T-cell (primary cell): ENCODE measurements at regions not wholly inside any gene's neighbourhood (a gene's known extent, or its start where the extent isn't known, plus 50 kb on each side); places are given as distances from the start of the nearest gene placed in this dataset.

Source experiments
- ATAC-seq, 4 experiments: fragments of 200-7000 bp in 3 of 4; fragments of 150-1000 bp in 1 of 4; cut with Tn5 transposase; replicated peaks in 1 of 4; 1 replicate in 3 of 4; 2 replicates in 1 of 4; pipeline ENCODE4 v1.10.0; 2021; ENCODE audit warnings: moderate library complexity in 3 of 4, mild to moderate bottlenecking in 2 of 4, moderate number of reproducible peaks in 1 of 4
- CTCF ChIA-PET, 2 donors: fragments of 300-600 bp; sonication (Branson Sonifier 250); formaldehyde crosslinking; loops; one replicate each; lab custom pipeline; 2022; ENCODE audit warnings: antibody characterized with exemption in 2 of 2; lab: Charles Lee
- POLR2A ChIA-PET, 2 donors: fragments of 300-600 bp; sonication (Branson Sonifier 250); formaldehyde crosslinking; loops; one replicate each; lab custom pipeline; 2022; ENCODE audit warnings: antibody characterized with exemption in 2 of 2; lab: Charles Lee
- DNase-seq, 35 experiments: peaks; one replicate each; pipeline versions ENCODE4 v3.0.0 to v3.0.0-alpha.2; 2013 to 2023
- H3K27ac ChIP-seq: one replicate; pipeline ENCODE4 v1.5.1; 2013; ENCODE audit warnings: low read length
- H3K27me3 ChIP-seq, 2 experiments: replicated peaks in 1 of 2; 1 replicate in 1 of 2; 2 replicates in 1 of 2; pipeline versions ENCODE4 v1.6.1 to v1.7.0; 2013; ENCODE audit warnings: low read length in 1 of 2, mixed read lengths in 1 of 2; ENCODE audit not compliant: control insufficient read depth in 2 of 2, insufficient read depth in 2 of 2; ENCODE audit errors: extremely low read depth in 1 of 2
- H3K36me3 ChIP-seq, 2 donors: 1 replicate in 1 of 2; 2 replicates in 1 of 2; pipeline versions ENCODE4 v1.6.1 to v1.7.0; 2013; ENCODE audit warnings: low read length in 1 of 2; ENCODE audit not compliant: control insufficient read depth in 2 of 2, insufficient read depth in 1 of 2; ENCODE audit errors: extremely low read depth in 1 of 2
- H3K4me1 ChIP-seq, 2 experiments: 1 replicate in 1 of 2; 2 replicates in 1 of 2; pipeline versions ENCODE4 v1.6.1 to v1.7.0; 2013; ENCODE audit warnings: low read length in 2 of 2, mixed read lengths in 1 of 2; ENCODE audit not compliant: insufficient read depth in 2 of 2, control insufficient read depth in 1 of 2; ENCODE audit errors: extremely low read depth in 1 of 2
- H3K4me3 ChIP-seq, 2 donors: 1 replicate in 1 of 2; 2 replicates in 1 of 2; pipeline versions ENCODE4 v1.5.1 to v1.7.0; 2013; ENCODE audit warnings: mild to moderate bottlenecking in 2 of 2, low read length in 1 of 2, moderate library complexity in 1 of 2; ENCODE audit not compliant: control insufficient read depth in 1 of 2; ENCODE audit errors: extremely low read depth in 1 of 2
- H3K9me3 ChIP-seq: 2 replicates; pipeline ENCODE4 v1.7.0; 2013
- H3K27ac Mint-ChIP-seq, 2 donors: one replicate each; pipeline ENCODE4 v1.8.0; 2020 to 2021; ENCODE audit warnings: mild to moderate bottlenecking in 2 of 2, mixed read lengths in 2 of 2
- H3K27me3 Mint-ChIP-seq, 2 donors: one replicate each; pipeline ENCODE4 v1.8.0; 2021 to 2022; ENCODE audit warnings: mixed read lengths in 2 of 2
- H3K36me3 Mint-ChIP-seq: one replicate; pipeline ENCODE4 v1.8.0; 2021; ENCODE audit warnings: mixed read lengths
- H3K4me1 Mint-ChIP-seq, 3 donors: one replicate each; pipeline ENCODE4 v1.8.0; 2020 to 2022; ENCODE audit warnings: mixed read lengths in 3 of 3, mild to moderate bottlenecking in 1 of 3
- H3K4me3 Mint-ChIP-seq, 3 donors: one replicate each; pipeline ENCODE4 v1.8.0; 2020 to 2022; ENCODE audit warnings: mild to moderate bottlenecking in 3 of 3, mixed read lengths in 3 of 3, moderate library complexity in 3 of 3
- H3K9me3 Mint-ChIP-seq, 3 donors: one replicate each; pipeline ENCODE4 v1.8.0; 2020 to 2022; ENCODE audit warnings: mixed read lengths in 3 of 3
- WGBS: methylation state at CpG from one replicate; pipeline ENCODE4 v1.1.5; 2013; ENCODE audit warnings: missing lambda C conversion rate; ENCODE audit not compliant: insufficient coverage; 5-methylcytosine and 5-hydroxymethylcytosine counted together

- Histone ChIP-seq H3K4me3 (no peak overlapping the region), H3K9me3 (no peaks in the 10 kb centered on the region), H3K36me3 (no peaks in the 10 kb centered on the region), H3K27ac (no peak overlapping the region), H3K27me3 (no peaks in the 10 kb centered on the region), H3K4me1 (no peaks in the 10 kb centered on the region)
- H3K9me3 Mint-ChIP-seq = peaks cover 0 to under 1% (median 0%) of the 10 kb centered on the region in 3 donors
- no peak overlapping the region for H3K4me3 Mint-ChIP-seq
- 100% methylated on average over 1 of the region's 3 CpGs for WGBS
- H3K27ac Mint-ChIP-seq = no peak overlapping the region
- peaks cover 0 to under 1% of the 10 kb centered on the region in 2 donors for H3K27me3 Mint-ChIP-seq
- ChIA-PET POLR2A (no interaction called here), CTCF (no interaction called here)
- no peaks in the 10 kb centered on the region for H3K4me1 Mint-ChIP-seq
- no peak for ATAC-seq
- DNase-seq = no peak
- no peaks in the 10 kb centered on the region for H3K36me3 Mint-ChIP-seq
These were observed 428.6 kb downstream of the DMAC1 start for GRCh38 chr9:7370988-7371387.

DNA sequence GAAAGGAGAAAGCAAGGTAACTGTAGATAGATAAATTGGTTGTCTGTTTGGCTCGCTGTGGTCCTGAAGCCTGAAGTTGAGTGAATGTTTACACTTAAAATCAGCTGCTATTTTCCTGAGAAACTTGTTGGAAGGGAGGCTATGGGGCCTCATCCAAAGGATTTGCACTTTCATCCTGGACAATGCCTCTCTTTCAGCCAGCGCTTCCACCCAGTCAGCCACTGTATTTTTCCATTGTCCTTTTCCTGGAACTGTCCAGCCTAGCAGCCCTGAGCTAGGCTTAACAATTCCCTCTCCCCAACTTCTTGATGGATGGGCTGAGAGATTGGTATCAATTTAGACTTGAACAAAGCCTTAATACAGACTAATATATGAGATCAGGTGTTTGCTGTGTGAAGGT, 429.2 kb downstream of the DMAC1 start:
- Mint-ChIP-seq H3K27me3 (no peaks in the 10 kb centered on the region), H3K4me3 (no peak overlapping the region), H3K9me3 (no peaks in the 10 kb centered on the region), H3K4me1 (no peaks in the 10 kb centered on the region), H3K36me3 (no peaks in the 10 kb centered on the region), H3K27ac (no peak overlapping the region)
- no peaks in the 10 kb centered on the region for H3K9me3 ChIP-seq
- H3K4me3 ChIP-seq = no peak overlapping the region
- no peaks in the 10 kb centered on the region for H3K36me3 ChIP-seq
- H3K27ac ChIP-seq = no peak overlapping the region
- 60% methylated on average over 1 of the region's 2 CpGs for WGBS
- ATAC-seq = no peak
- no peak for DNase-seq
- no peaks in the 10 kb centered on the region for H3K4me1 ChIP-seq
- ChIA-PET POLR2A (interaction anchor here in 1 of 2 donors (0.6 kb wide), 1 partner anchor 1086 kb away, joined by 4 read pairs; no protein-coding TSS in a partner anchor), CTCF (no interaction called here)
- no peaks in the 10 kb centered on the region for H3K27me3 ChIP-seq

DNA sequence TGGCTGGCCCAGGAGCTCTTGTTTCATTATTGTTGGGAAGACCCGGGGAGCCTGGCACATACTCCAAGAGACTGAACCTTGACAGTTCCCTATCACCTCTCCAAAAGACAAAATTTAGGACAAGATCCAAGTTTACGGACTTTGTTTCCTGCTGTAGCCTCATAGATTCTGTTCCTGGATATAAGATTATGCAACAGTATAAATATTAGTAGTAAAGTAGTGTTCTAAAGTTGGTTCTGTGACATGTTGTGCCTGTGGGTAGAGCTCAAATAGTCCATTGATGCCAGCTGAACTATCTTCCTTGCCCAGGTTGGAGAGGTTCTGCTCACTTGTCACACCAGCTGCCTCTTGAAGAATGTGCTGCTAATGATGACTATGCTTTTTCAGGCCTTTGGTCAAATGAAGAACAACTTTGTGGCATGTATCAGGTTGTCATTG, 430.2 kb downstream of the DMAC1 start:
- Mint-ChIP-seq H3K4me3 (no peak overlapping the region), H3K27ac (no peak overlapping the region), H3K27me3 (no peaks in the 10 kb centered on the region), H3K36me3 (no peaks in the 10 kb centered on the region), H3K4me1 (no peaks in the 10 kb centered on the region), H3K9me3 (no peaks in the 10 kb centered on the region)
- CTCF ChIA-PET = no interaction called here
- H3K36me3 ChIP-seq = no peaks in the 10 kb centered on the region
- no peaks in the 10 kb centered on the region for H3K4me1 ChIP-seq
- ATAC-seq = no peak
- no peak for DNase-seq
- POLR2A ChIA-PET = no interaction called here
- H3K9me3 ChIP-seq = no peaks in the 10 kb centered on the region
- no peak overlapping the region for H3K27ac ChIP-seq
- no peaks in the 10 kb centered on the region for H3K27me3 ChIP-seq
- H3K4me3 ChIP-seq = no peak overlapping the region
- 100% methylated on average over 1 of the region's 2 CpGs for WGBS

GRCh38 chr9:7368410-7369292, 430.9 kb downstream of the DMAC1 start:
- 30% methylated on average over 2 of the region's 6 CpGs for WGBS

GRCh38 chr9:7367726-7368125, 431.9 kb downstream of the DMAC1 start:
- WGBS = no CpG with 5 or more reads among the region's 1 CpG
- POLR2A ChIA-PET = no interaction called here
- no peak overlapping the region for H3K4me3 Mint-ChIP-seq
- no peaks in the 10 kb centered on the region for H3K9me3 Mint-ChIP-seq
- H3K27ac ChIP-seq = no peak overlapping the region
- no peak overlapping the region for H3K4me3 ChIP-seq
- no peaks in the 10 kb centered on the region for H3K27me3 ChIP-seq
- no peak for DNase-seq
- H3K4me1 Mint-ChIP-seq = no peaks in the 10 kb centered on the region
- H3K27me3 Mint-ChIP-seq = no peaks in the 10 kb centered on the region
- ATAC-seq = no peak
- H3K4me1 ChIP-seq = no peaks in the 10 kb centered on the region
- no peaks in the 10 kb centered on the region for H3K9me3 ChIP-seq
- H3K36me3 ChIP-seq = no peaks in the 10 kb centered on the region
- H3K27ac Mint-ChIP-seq = no peak overlapping the region
- H3K36me3 Mint-ChIP-seq = no peaks in the 10 kb centered on the region
- CTCF ChIA-PET = no interaction called here

More at GRCh38 chr9:7368410-7369292, 430.9 kb downstream of the DMAC1 start:
- Histone ChIP-seq H3K4me3 (no peak overlapping the region), H3K4me1 (no peaks in the 10 kb centered on the region), H3K36me3 (no peaks in the 10 kb centered on the region), H3K9me3 (no peaks in the 10 kb centered on the region), H3K27me3 (no peaks in the 10 kb centered on the region), H3K27ac (no peak overlapping the region)
- no peak for ATAC-seq
- CTCF ChIA-PET = no interaction called here
- Mint-ChIP-seq H3K27ac (no peak overlapping the region), H3K4me1 (no peaks in the 10 kb centered on the region), H3K9me3 (no peaks in the 10 kb centered on the region), H3K27me3 (no peaks in the 10 kb centered on the region), H3K4me3 (no peak overlapping the region), H3K36me3 (no peaks in the 10 kb centered on the region)
- DNase-seq = no peak
- POLR2A ChIA-PET = no interaction called here

- Mint-ChIP-seq H3K4me3 (no peak overlapping the region), H3K9me3 (no peaks in the 10 kb centered on the region), H3K27me3 (peaks cover 0 to 2% of the 10 kb centered on the region in 2 donors), H3K27ac (no peak overlapping the region), H3K4me1 (no peaks in the 10 kb centered on the region), H3K36me3 (no peaks in the 10 kb centered on the region)
- DNase-seq = no peak
- Histone ChIP-seq H3K9me3 (no peaks in the 10 kb centered on the region), H3K4me3 (no peak overlapping the region), H3K27me3 (no peaks in the 10 kb centered on the region), H3K27ac (no peak overlapping the region), H3K36me3 (no peaks in the 10 kb centered on the region), H3K4me1 (no peaks in the 10 kb centered on the region)
- ChIA-PET CTCF (no interaction called here), POLR2A (no interaction called here)
- WGBS = 92% methylated on average over 1 of the region's 1 CpG
- no peak for ATAC-seq
These were observed 433.5 kb downstream of the DMAC1 start for GRCh38 chr9:7366121-7366520.
